ENCODE measurements at regions not wholly inside any gene's neighbourhood (a gene's known extent, or its start where the extent isn't known, plus 50 kb on each side); places are given as distances from the start of the nearest gene placed in this dataset.

GRCh38 chr22:22403306-22403705 is 105.2 kb downstream of the ZNF280B start:
- H2AK9ac ChIP-seq (replicated peaks; ENCODE audit: low read depth, low read length, poor library complexity), result no peak overlapping the region
- H3K36me3 ChIP-seq (ENCODE audit: control insufficient read depth, insufficient read depth, low read length), result no peaks in the 10 kb centered on the region
- WGBS, 2 experiments (ENCODE audit: extremely low coverage in 2 of 2, insufficient read length in 1 of 2), result 10% methylated on average over 3 of the region's 6 CpGs; no CpG with 5 or more reads in 1 of the 2 experiments

More at GRCh38 chr22:22403306-22403705, 105.2 kb downstream of the ZNF280B start:
- ChIA-PET POLR2A (ENCODE audit: unreplicated experiment) (no interaction called here), CTCF (no interaction called here)
- ATAC-seq (ENCODE audit: low read depth) (no peak), DNase-seq (no peak)
- Histone ChIP-seq H2BK5ac (ENCODE audit: low read depth, low read length, poor library complexity, severe bottlenecking) (no peak overlapping the region), H2BK20ac (ENCODE audit: low read depth, low read length) (no peak overlapping the region), H3K9me1 (ENCODE audit: insufficient read depth, low read length) (no peaks in the 10 kb centered on the region), H3K23ac (ENCODE audit: low read depth, low read length) (no peak overlapping the region), H3K18ac (ENCODE audit: low read depth, low read length) (no peak overlapping the region), H2BK15ac (ENCODE audit: low read depth, low read length) (no peak overlapping the region), H4K8ac (ENCODE audit: low read depth in 2 of 2, low read length in 2 of 2) (no peak overlapping the region), H3K4me2 (ENCODE audit: low read depth, low read length) (no peak overlapping the region), H4K91ac (ENCODE audit: insufficient read depth, low read depth, low read length) (no peak overlapping the region), H3K56ac (ENCODE audit: extremely low read depth, insufficient read depth, low read length) (no peak overlapping the region), H3K9ac (ENCODE audit: low read depth, low read length) (no peak overlapping the region), H3K27me3 (ENCODE audit: control insufficient read depth, insufficient read depth, low read length) (peaks cover 4% of the 10 kb centered on the region), H3K14ac (replicated peaks; ENCODE audit: low read depth, low read length) (no peak overlapping the region), H3K79me1 (ENCODE audit: low read depth in 1 of 2, low read length in 2 of 2) (no peaks in the 10 kb centered on the region), H3K27ac (ENCODE audit: insufficient read depth, low read length) (no peak overlapping the region), H4K5ac (ENCODE audit: low read depth, low read length) (no peak overlapping the region), H2AFZ (replicated peaks; ENCODE audit: low read length, poor library complexity) (no peak overlapping the region), H3K9me3 (ENCODE audit: control insufficient read depth, insufficient read depth, low read length) (no peaks in the 10 kb centered on the region), H3K4ac (ENCODE audit: low read depth, low read length) (no peak overlapping the region), H3K4me3 (ENCODE audit: insufficient read depth, low read depth, low read length) (no peak overlapping the region), H2BK120ac (ENCODE audit: low read depth, low read length) (no peak overlapping the region), H3K4me1 (ENCODE audit: control insufficient read depth, insufficient read depth, low read length) (no peaks in the 10 kb centered on the region), H4K20me1 (ENCODE audit: insufficient read depth, low read length) (no peaks in the 10 kb centered on the region), H2AK5ac (ENCODE audit: low read depth, low read length) (no peak overlapping the region)
- dilution Hi-C loops (cut with HindIII; ENCODE audit: low sequenced_read_pairs, unreplicated experiment) (no loop called here), intact Hi-C loops (cut with micrococcal nuclease) (no loop called here), in situ Hi-C loops (cut with MboI; ENCODE audit: low sequenced_read_pairs) (no loop called here)
- no peak for TF ChIP-seq MAFK (IDR thresholded peaks at IDR 0.05; ENCODE audit: low read depth, low read length)
- no peak for TF ChIP-seq RAD21 (IDR thresholded peaks at IDR 0.05; ENCODE audit: low read length)
- no peak for TF ChIP-seq MAZ (IDR thresholded peaks at IDR 0.05; ENCODE audit: borderline replicate concordance, low read depth, low read length)
- no peak for TF ChIP-seq CHD1 (IDR thresholded peaks at IDR 0.05; ENCODE audit: low read depth, low read length)
- no peak for TF ChIP-seq BHLHE40 (IDR thresholded peaks at IDR 0.05; ENCODE audit: low read depth, low read length)
- no peak for TF ChIP-seq NFE2L2 (IDR thresholded peaks at IDR 0.05; ENCODE audit: low read depth, low read length)
- no peak for TF ChIP-seq MXI1 (IDR thresholded peaks at IDR 0.05; ENCODE audit: borderline replicate concordance, low read depth, low read length)
- TF ChIP-seq SMC3 (IDR thresholded peaks at IDR 0.05; ENCODE audit: low read depth, low read length), result no peak
- no peak for TF ChIP-seq POLR2A (IDR thresholded peaks at IDR 0.05; ENCODE audit: low read depth, low read length)
- no peak for TF ChIP-seq CEBPB (IDR thresholded peaks at IDR 0.05; ENCODE audit: low read depth, low read length)
- no peak for TF ChIP-seq USF2 (IDR thresholded peaks at IDR 0.05; ENCODE audit: low read depth, low read length)
- no peak for TF ChIP-seq RFX5 (IDR thresholded peaks at IDR 0.05; ENCODE audit: low read depth, low read length)
- no peak for TF ChIP-seq RCOR1 (IDR thresholded peaks at IDR 0.05; ENCODE audit: insufficient replicate concordance, low read length)
- no peak for TF ChIP-seq ELK1 (IDR thresholded peaks at IDR 0.05; ENCODE audit: borderline replicate concordance, low read depth, low read length)
- TF ChIP-seq CTCF (conservative IDR thresholded peaks at IDR 0.05; ENCODE audit: low read depth, low read length), result no peak
- no peak for TF ChIP-seq FOS (IDR thresholded peaks at IDR 0.05; ENCODE audit: low read depth, low read length)
- BruUV-seq (replicated peaks), result no TSS peak

All from IMR-90 (cell line).